WTC11 (cell line): ENCODE measurements at regions not wholly inside any gene's neighbourhood (a gene's known extent, or its start where the extent isn't known, plus 50 kb on each side); places are given as distances from the start of the nearest gene placed in this dataset.

ENCODE experiments used
- ATAC-seq: fragments of 200-7000 bp; cut with Tn5 transposase; 2 replicates; pipeline ENCODE4 v1.10.0; 2021; ENCODE audit warnings: mild to moderate bottlenecking, moderate library complexity
- CTCF ChIA-PET: fragments of 300-600 bp; sonication (Branson Sonifier 250); formaldehyde crosslinking; loops from one replicate; lab custom pipeline; 2021; ENCODE audit warnings: antibody characterized with exemption; lab: Charles Lee
- POLR2A ChIA-PET: fragments of 350-600 bp; sonication (Branson Sonifier 250); formaldehyde crosslinking; loops from one replicate; lab custom pipeline; 2021; ENCODE audit warnings: antibody characterized with exemption; lab: Charles Lee
- DNase-seq: peaks from one replicate; pipeline ENCODE4 v3.0.0; 2021; ENCODE audit warnings: low spot score
- H3K27ac Mint-ChIP-seq: 2 replicates; pipeline ENCODE4 v1.8.0; 2021; ENCODE audit warnings: mixed read lengths
- H3K27me3 Mint-ChIP-seq: 2 replicates; pipeline ENCODE4 v1.8.0; 2021; ENCODE audit warnings: low read depth, mild to moderate bottlenecking, moderate library complexity, mixed read lengths
- H3K36me3 Mint-ChIP-seq: 2 replicates; pipeline ENCODE4 v1.8.0; 2021; ENCODE audit warnings: mixed read lengths
- H3K4me1 Mint-ChIP-seq: 2 replicates; pipeline ENCODE4 v1.8.0; 2022; ENCODE audit warnings: mixed read lengths
- H3K4me3 Mint-ChIP-seq: 2 replicates; pipeline ENCODE4 v1.8.0; 2021; ENCODE audit warnings: mild to moderate bottlenecking, moderate library complexity, mixed read lengths
- H3K9me3 Mint-ChIP-seq: 2 replicates; pipeline ENCODE4 v1.8.0; 2021; ENCODE audit warnings: mixed read lengths
- AR ChIP-seq: fragments of 250-450 bp; sonication (Bioruptor Pico); IDR thresholded peaks from 2 replicates; pipeline ENCODE4 v1.9.0; 2021; ENCODE audit warnings: mild to moderate bottlenecking
- CREB1 ChIP-seq: sonication (generic); formaldehyde crosslinking; IDR thresholded peaks from 2 replicates; pipeline ENCODE4 v1.8.0; 2023; ENCODE audit warnings: mild to moderate bottlenecking, missing genetic modification reagents
- ERG ChIP-seq: fragments of 250-450 bp; sonication (Bioruptor Pico); IDR thresholded peaks from 2 replicates; pipeline ENCODE4 v1.8.0; 2021; ENCODE audit warnings: mild to moderate bottlenecking
- HMGA2 ChIP-seq: fragments of 250-450 bp; sonication (Bioruptor Pico); IDR thresholded peaks from 2 replicates; pipeline ENCODE4 v1.4.0; 2021; ENCODE audit warnings: mild to moderate bottlenecking, moderate library complexity
- KAT7 ChIP-seq: sonication (generic); formaldehyde crosslinking; IDR thresholded peaks from 2 replicates; pipeline ENCODE4 v1.8.1; 2023; ENCODE audit warnings: missing genetic modification reagents, mild to moderate bottlenecking, borderline replicate concordance
- NR2C2 ChIP-seq: sonication (generic); formaldehyde crosslinking; IDR thresholded peaks from 2 replicates; pipeline ENCODE4 v1.8.0; 2022; ENCODE audit warnings: mild to moderate bottlenecking, missing genetic modification reagents
- PRDM15 ChIP-seq: sonication (generic); formaldehyde crosslinking; IDR thresholded peaks from 2 replicates; pipeline ENCODE4 v1.8.0; 2022; ENCODE audit warnings: missing genetic modification reagents
- SOX15 ChIP-seq: fragments of 250-450 bp; sonication (Bioruptor Pico); IDR thresholded peaks from 2 replicates; pipeline ENCODE4 v1.9.0; 2021; ENCODE audit warnings: mild to moderate bottlenecking
- SP1 ChIP-seq: sonication (generic); formaldehyde crosslinking; conservative IDR thresholded peaks from 2 replicates; pipeline ENCODE4 v1.8.1; 2022; ENCODE audit warnings: missing genetic modification reagents
- ZNF317 ChIP-seq: sonication (generic); formaldehyde crosslinking; IDR thresholded peaks from 2 replicates; pipeline ENCODE4 v1.8.1; 2023; ENCODE audit warnings: low read depth, mild to moderate bottlenecking, moderate library complexity, missing genetic modification reagents, borderline replicate concordance
- ZNF396 ChIP-seq: fragments of 250-450 bp; sonication (Bioruptor Pico); IDR thresholded peaks from 2 replicates; pipeline ENCODE4 v1.8.0; 2021; ENCODE audit warnings: mild to moderate bottlenecking, moderate library complexity, borderline replicate concordance
- TF ChIP-seq, protein P1 (sequence below): sonication (generic); formaldehyde crosslinking; IDR thresholded peaks from 2 replicates; pipeline ENCODE4 v1.8.1; 2023; ENCODE audit warnings: mild to moderate bottlenecking, missing genetic modification reagents, borderline replicate concordance
- TF ChIP-seq, protein P2 (sequence below): sonication (generic); formaldehyde crosslinking; IDR thresholded peaks from 2 replicates; pipeline ENCODE4 v1.8.1; 2023; ENCODE audit warnings: mild to moderate bottlenecking, missing genetic modification reagents, moderate library complexity

GRCh38 chr4:34363842-34364241 lies 1880.5 kb downstream of the ARAP2 start (continued):
- TF ChIP-seq, protein P1, sequence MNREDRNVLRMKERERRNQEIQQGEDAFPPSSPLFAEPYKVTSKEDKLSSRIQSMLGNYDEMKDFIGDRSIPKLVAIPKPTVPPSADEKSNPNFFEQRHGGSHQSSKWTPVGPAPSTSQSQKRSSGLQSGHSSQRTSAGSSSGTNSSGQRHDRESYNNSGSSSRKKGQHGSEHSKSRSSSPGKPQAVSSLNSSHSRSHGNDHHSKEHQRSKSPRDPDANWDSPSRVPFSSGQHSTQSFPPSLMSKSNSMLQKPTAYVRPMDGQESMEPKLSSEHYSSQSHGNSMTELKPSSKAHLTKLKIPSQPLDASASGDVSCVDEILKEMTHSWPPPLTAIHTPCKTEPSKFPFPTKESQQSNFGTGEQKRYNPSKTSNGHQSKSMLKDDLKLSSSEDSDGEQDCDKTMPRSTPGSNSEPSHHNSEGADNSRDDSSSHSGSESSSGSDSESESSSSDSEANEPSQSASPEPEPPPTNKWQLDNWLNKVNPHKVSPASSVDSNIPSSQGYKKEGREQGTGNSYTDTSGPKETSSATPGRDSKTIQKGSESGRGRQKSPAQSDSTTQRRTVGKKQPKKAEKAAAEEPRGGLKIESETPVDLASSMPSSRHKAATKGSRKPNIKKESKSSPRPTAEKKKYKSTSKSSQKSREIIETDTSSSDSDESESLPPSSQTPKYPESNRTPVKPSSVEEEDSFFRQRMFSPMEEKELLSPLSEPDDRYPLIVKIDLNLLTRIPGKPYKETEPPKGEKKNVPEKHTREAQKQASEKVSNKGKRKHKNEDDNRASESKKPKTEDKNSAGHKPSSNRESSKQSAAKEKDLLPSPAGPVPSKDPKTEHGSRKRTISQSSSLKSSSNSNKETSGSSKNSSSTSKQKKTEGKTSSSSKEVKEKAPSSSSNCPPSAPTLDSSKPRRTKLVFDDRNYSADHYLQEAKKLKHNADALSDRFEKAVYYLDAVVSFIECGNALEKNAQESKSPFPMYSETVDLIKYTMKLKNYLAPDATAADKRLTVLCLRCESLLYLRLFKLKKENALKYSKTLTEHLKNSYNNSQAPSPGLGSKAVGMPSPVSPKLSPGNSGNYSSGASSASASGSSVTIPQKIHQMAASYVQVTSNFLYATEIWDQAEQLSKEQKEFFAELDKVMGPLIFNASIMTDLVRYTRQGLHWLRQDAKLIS (CRISPR knock-in tag) = no peak
- TF ChIP-seq HMGA2 (CRISPR knock-in tag) (no peak), NR2C2 (CRISPR knock-in tag) (no peak), SP1 (CRISPR knock-in tag) (no peak), ZNF317 (no peak)

GRCh38 chr4:34365946-34366345 lies 1878.4 kb downstream of the ARAP2 start:
- TF ChIP-seq KAT7 (CRISPR knock-in tag) = no peak
- TF ChIP-seq SOX15 (CRISPR knock-in tag) = no peak
- TF ChIP-seq PRDM15 (CRISPR knock-in tag) = no peak
- no peak for TF ChIP-seq CREB1 (CRISPR knock-in tag)
- no peak for TF ChIP-seq ERG (CRISPR knock-in tag)
- TF ChIP-seq, protein P2, sequence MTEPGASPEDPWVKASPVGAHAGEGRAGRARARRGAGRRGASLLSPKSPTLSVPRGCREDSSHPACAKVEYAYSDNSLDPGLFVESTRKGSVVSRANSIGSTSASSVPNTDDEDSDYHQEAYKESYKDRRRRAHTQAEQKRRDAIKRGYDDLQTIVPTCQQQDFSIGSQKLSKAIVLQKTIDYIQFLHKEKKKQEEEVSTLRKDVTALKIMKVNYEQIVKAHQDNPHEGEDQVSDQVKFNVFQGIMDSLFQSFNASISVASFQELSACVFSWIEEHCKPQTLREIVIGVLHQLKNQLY (CRISPR knock-in tag) = no peak
- TF ChIP-seq ZNF396 = no peak
- no peak for TF ChIP-seq AR (CRISPR knock-in tag)
- Mint-ChIP-seq H3K36me3 (peaks cover 7% of the 10 kb centered on the region; the same call in 1 of the 2 replicates), H3K27ac (no peak overlapping the region), H3K9me3 (peaks cover 11% of the 10 kb centered on the region), H3K4me3 (no peak overlapping the region), H3K27me3 (no peaks in the 10 kb centered on the region), H3K4me1 (peaks cover 8% of the 10 kb centered on the region)
- POLR2A ChIA-PET = no interaction called here
- DNase-seq = no peak
- peak; percentile 50; the same call in 1 of the 2 replicates for ATAC-seq
- CTCF ChIA-PET = no interaction called here
